VCaP (cell line): ENCODE measurements at regions not wholly inside any gene's neighbourhood (a gene's known extent, or its start where the extent isn't known, plus 50 kb on each side); places are given as distances from the start of the nearest gene placed in this dataset.

Experiments used
- H3K27ac ChIP-seq: fragments of 450-650 bp; 2 replicates; pipeline ENCODE4 v1.5.1; 2017
- TF ChIP-seq, protein P1 (sequence below): fragments of 450-650 bp; conservative IDR thresholded peaks from 2 replicates; pipeline ENCODE4 v1.5.1; 2017; ENCODE audit warnings: mild to moderate bottlenecking, moderate library complexity

DNA sequence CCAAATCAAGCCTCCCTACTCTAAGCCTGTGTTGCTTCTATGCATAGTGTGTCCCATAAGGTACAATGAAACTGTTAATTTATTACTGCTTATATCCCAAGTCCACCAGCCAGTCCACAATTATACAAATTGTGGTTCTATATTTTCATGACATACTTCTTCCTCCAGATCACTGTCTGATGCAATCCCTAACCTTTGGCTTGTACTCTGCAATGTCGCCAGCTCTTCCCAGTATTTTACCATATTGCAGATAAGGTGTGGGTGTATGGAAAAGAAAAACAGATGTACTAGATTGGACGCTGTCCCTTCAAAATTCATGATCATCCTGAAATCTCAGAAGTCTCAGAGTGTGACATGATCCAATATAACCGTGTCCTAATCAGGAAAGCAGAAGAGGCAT, 286.2 kb downstream of the GASK1B start:
- H3K27ac ChIP-seq = peak overlapping the region; percentile 82
- TF ChIP-seq, protein P1, sequence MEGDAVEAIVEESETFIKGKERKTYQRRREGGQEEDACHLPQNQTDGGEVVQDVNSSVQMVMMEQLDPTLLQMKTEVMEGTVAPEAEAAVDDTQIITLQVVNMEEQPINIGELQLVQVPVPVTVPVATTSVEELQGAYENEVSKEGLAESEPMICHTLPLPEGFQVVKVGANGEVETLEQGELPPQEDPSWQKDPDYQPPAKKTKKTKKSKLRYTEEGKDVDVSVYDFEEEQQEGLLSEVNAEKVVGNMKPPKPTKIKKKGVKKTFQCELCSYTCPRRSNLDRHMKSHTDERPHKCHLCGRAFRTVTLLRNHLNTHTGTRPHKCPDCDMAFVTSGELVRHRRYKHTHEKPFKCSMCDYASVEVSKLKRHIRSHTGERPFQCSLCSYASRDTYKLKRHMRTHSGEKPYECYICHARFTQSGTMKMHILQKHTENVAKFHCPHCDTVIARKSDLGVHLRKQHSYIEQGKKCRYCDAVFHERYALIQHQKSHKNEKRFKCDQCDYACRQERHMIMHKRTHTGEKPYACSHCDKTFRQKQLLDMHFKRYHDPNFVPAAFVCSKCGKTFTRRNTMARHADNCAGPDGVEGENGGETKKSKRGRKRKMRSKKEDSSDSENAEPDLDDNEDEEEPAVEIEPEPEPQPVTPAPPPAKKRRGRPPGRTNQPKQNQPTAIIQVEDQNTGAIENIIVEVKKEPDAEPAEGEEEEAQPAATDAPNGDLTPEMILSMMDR = no peak

DNA sequence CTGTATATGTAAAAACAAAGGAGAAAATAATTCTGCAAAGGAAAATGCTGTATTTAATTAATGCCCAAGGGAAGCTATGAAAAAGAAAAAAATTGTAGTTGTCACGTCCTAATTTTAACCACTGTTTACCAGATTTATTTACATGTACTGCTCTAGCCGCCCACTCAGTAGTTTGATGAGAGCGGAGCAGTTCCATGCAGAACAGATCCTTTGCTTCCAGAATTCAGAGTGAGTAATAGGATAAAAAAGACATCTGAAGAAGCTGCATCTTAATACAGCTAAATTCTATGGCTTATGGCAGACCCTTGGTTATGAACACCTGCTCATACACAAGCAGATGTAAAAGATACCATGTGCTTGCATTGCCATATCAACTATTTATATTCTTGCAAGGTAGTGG, 287.0 kb downstream of the GASK1B start:
- TF ChIP-seq, protein P1 = no peak

DNA sequence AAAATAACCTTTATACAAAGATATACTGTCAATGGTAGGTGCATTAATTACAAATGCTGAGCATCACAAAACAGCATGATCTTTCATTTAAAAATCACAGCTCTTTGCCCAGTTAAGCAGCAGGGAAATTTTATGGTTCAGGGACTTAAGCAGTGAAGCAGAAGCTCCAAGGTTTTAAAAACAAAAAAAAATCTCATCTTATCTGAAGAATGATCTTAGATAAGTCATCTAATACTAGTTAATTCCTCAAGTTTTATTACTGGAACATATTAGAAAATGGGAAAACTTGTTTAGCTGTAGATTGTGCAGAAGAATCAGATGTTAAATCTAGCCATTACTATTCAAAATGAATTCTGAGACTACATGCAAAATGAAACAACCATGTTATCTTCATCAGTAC, 289.9 kb downstream of the GASK1B start:
- TF ChIP-seq, protein P1 = no peak
- peak overlapping the region; percentile 82 for H3K27ac ChIP-seq

More for the DNA sequence above, 287.0 kb downstream of the GASK1B start:
- peak overlapping the region; percentile 82 for H3K27ac ChIP-seq

DNA sequence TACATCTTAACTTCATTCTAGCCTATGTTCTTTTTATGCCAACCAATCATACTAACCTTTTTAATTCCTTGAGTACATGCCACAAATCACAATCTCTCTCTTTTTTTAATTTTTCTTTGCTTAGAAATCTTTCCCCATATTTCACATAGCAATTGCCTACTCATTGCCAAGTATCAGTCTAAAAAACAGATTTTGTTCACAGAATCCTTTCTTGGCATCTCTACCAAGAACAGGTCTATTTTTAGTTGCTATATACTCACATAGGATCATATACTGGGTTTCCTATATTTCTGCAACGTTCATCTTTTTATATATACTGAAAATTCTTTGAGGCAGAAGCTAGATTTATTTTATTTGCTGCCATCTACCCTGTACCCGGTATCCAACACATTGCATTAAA, 292.1 kb downstream of the GASK1B start:
- TF ChIP-seq, protein P1 = no peak

DNA sequence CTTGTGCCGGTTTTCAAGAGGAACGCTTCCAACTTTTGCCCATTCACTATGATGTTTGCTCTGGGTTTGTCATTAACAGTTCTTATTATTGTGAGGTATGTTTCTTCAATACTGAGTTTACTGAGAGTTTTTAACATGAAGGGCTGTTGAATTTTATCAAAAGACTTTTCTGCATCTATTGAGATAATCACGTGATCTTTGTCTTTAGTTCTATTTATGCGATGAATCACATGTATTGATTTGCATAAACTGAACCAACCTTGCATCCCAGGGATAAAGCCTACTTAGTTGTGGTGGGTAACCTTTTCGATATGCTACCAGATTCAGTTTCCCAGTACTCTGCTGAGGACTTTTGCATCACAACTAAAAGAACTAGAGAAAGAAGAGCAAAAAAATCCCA, 318.0 kb downstream of the GASK1B start:
- TF ChIP-seq, protein P1 = no peak
- H3K27ac ChIP-seq = no peak overlapping the region

More for the DNA sequence above, 292.1 kb downstream of the GASK1B start:
- peak overlapping the region; percentile 82 for H3K27ac ChIP-seq

DNA sequence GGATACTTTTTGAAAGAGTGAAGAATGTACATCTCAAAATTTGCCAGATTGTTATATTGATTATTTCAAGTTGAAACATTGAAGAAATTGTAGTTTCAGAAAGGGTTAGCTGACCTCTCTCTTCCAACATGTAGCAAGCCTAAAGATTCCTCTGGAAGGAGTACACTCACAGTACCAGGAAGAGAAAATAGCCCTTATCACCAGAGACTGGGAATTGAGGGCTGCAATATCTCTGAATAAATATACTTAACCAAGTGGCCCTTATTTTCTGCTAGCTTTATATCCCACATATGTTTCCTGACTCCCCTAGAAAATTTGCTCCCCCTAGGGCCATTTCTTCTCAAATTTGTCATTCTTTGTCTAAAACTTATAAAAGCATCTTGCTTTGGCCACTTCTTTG, 332.2 kb downstream of the GASK1B start:
- TF ChIP-seq, protein P1 = no peak
- H3K27ac ChIP-seq = no peak overlapping the region

DNA sequence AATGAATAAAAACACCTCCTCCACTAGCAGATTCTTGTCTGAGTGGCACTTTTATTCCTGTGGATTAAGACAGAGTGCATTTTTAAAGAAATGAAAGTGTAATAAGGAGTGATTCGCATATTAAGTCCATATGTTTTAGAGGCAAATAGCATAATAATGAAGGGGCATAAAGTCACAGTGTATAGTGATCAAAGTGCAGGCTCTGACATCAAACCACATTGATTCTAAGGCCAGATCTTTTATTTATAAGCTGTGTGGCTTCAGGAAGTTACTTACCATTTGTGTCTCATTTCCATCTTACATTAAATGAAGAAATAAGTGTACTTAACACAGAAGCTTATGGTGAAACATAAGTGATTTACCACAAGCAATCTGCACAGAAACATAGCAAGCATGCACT, 332.8 kb downstream of the GASK1B start:
- TF ChIP-seq, protein P1 = no peak
- H3K27ac ChIP-seq = no peak overlapping the region
